Coronary artery (tissue), 2 donors: ENCODE measurements at regions not wholly inside any gene's neighbourhood (a gene's known extent, or its start where the extent isn't known, plus 50 kb on each side); places are given as distances from the start of the nearest gene placed in this dataset.

ENCODE experiments used
- DNase-seq: peaks from one replicate; pipeline ENCODE4 v3.0.0-alpha.2; 2017; ENCODE audit warnings: low spot score
- H3K27ac ChIP-seq, 2 donors: fragments of 200-600 bp; sonication (generic); one replicate each; pipeline ENCODE4 v1.5.1; 2016 to 2019
- H3K4me3 ChIP-seq: fragments of 200-600 bp; sonication (generic); 2 replicates; pipeline ENCODE4 v1.5.1; 2016; ENCODE audit warnings: mild to moderate bottlenecking, moderate library complexity
- CTCF ChIP-seq: fragments of 200-600 bp; sonication (generic); IDR thresholded peaks from one replicate; pipeline ENCODE4 v1.5.1; 2019; ENCODE audit warnings: antibody characterized with exemption

- no peak overlapping the region for H3K27ac ChIP-seq
- H3K4me3 ChIP-seq, result no peak overlapping the region
- no peak for DNase-seq
- TF ChIP-seq CTCF, result no peak
These were observed 439.9 kb upstream of the SOX5 start for GRCh38 chr12:24389394-24389793.

DNA sequence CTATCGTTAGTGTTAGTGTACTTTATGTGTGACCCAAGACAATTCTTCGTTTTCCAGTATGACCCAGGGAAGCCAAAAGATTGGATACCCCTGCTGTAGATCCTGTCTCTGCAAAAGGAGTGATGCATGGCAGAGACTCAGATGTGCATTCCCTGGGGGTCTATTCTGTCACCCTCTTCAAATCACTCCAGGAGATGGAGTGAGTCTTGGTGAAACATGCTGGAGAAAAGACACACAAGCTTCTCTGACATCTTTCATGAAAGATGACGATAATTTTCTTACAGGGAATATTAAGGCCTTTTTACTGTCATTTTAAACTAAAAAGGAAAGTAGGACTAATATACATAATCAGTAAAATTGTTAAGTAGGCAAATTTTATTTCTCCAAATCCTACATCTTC is 437.9 kb upstream of the SOX5 start:
- TF ChIP-seq CTCF, result no peak
- H3K4me3 ChIP-seq, result no peak overlapping the region
- no peak overlapping the region for H3K27ac ChIP-seq

GRCh38 chr12:24386836-24387235 is 437.4 kb upstream of the SOX5 start:
- DNase-seq, result no peak

More for the DNA sequence above, 437.9 kb upstream of the SOX5 start:
- no peak for DNase-seq

GRCh38 chr12:24381790-24382189 is 432.3 kb upstream of the SOX5 start:
- Histone ChIP-seq H3K4me3 (no peak overlapping the region), H3K27ac (no peak overlapping the region)
- no peak for TF ChIP-seq CTCF
- DNase-seq, result no peak

More at GRCh38 chr12:24386836-24387235, 437.4 kb upstream of the SOX5 start:
- no peak overlapping the region for H3K4me3 ChIP-seq
- no peak for TF ChIP-seq CTCF
- H3K27ac ChIP-seq, result no peak overlapping the region

DNA sequence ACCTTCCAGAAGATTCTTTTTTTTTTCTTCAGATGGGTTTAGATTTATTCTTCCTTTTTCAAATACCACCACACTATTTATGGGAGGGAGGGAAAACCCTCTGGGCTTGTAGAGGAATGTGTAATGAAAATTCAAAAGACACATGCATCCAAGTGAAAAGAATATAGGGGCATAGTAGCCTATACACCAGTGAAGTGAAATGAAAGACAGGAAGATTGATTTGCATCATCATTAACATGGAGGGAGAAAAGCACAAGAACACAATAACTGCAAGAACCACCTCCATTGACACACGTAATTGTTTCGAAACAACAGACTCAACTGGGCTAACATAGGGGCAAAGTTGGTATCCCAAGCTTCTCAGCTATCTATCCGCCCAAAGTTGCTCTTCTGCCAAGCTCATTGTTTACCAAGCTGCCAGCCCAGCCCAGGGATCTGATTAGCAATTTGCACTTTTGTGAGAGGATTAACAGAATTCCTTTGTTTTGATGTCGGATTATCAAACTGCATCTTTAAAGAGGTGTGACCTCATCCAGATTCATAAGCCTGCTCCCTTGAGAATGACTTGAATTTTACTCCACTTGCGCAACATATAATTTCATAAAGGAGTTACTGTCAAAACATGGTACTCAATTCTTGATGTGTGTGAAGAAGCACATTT is 430.5 kb upstream of the SOX5 start:
- no peak for DNase-seq
- Histone ChIP-seq H3K4me3 (no peak overlapping the region), H3K27ac (no peak overlapping the region)
- TF ChIP-seq CTCF, result no peak

DNA sequence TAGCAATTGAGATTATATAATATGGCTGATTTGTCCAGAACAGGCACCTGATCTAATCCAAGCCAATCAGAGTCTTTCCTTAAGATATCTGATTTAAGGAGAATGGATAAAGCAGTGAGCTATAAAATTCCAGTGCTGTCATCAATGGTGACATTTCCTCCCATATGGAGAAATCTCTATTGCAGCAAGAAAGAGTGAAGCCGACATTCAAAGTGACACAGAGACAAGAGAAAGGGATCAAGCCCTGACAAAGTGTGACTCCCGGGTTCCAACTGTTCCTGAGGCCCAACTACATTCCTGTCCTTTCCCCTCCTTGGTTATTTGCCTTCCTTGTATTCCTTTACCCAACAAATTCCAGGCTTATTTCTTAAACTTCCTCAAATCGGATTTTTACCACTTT is 430.0 kb upstream of the SOX5 start:
- no peak for DNase-seq
- TF ChIP-seq CTCF, result no peak
- Histone ChIP-seq H3K4me3 (no peak overlapping the region), H3K27ac (no peak overlapping the region)
